Mesothelial cell of epicardium (in vitro differentiated cells): ENCODE measurements at regions not wholly inside any gene's neighbourhood (a gene's known extent, or its start where the extent isn't known, plus 50 kb on each side); places are given as distances from the start of the nearest gene placed in this dataset.
A peak's percentile ranks its signal among the peaks of the same experiment; 100 is the strongest.

Experiments
- DNase-seq, 2 experiments: peaks; one replicate each; pipeline ENCODE4 v3.0.0; 2021; ENCODE audit warnings: low spot score in 2 of 2; ENCODE audit not compliant: unreplicated experiment in 2 of 2
- H3K27ac Mint-ChIP-seq: 2 replicates; pipeline ENCODE4 v1.8.0; 2021; ENCODE audit warnings: mixed read lengths
- H3K27me3 Mint-ChIP-seq: 2 replicates; pipeline ENCODE4 v1.8.0; 2021; ENCODE audit warnings: low read depth, mixed read lengths
- H3K36me3 Mint-ChIP-seq: 2 replicates; pipeline ENCODE4 v1.8.0; 2021; ENCODE audit warnings: mixed read lengths
- H3K4me1 Mint-ChIP-seq: 2 replicates; pipeline ENCODE4 v1.8.0; 2021; ENCODE audit warnings: mixed read lengths
- H3K4me3 Mint-ChIP-seq: 2 replicates; pipeline ENCODE4 v1.8.0; 2021; ENCODE audit warnings: mild to moderate bottlenecking, moderate library complexity, mixed read lengths
- H3K9me3 Mint-ChIP-seq: 2 replicates; pipeline ENCODE4 v1.8.0; 2021; ENCODE audit warnings: mixed read lengths
- TF ChIP-seq, protein P1 (sequence below): fragments of 200-600 bp; sonication (generic); IDR thresholded peaks from one replicate; pipeline ENCODE4 v1.5.0; 2021; ENCODE audit warnings: antibody characterized with exemption; ENCODE audit not compliant: unreplicated experiment

DNA sequence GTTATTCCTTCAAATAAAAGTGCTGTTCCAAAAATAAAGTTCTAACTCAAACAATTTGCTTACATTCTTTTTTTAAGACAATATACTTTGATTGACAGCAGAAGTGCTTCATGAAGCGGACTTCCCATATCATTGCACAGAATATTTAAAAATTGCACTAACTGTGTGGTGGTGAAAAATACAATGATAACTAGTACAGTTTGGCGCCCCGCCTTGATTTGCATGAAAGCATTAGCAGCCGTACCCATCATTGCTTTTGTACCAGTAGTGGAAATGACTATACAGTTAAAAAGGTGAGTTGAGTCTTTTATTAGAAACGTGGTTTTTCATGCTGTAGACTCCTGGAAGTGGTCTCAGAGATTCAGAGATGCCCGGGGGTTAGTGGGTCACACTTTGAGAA, 69.5 kb upstream of the MAP3K1 start:
- Mint-ChIP-seq H3K9me3 (no peaks in the 10 kb centered on the region), H3K27ac (no peak overlapping the region), H3K4me1 (peaks cover 2% of the 10 kb centered on the region), H3K36me3 (no peaks in the 10 kb centered on the region), H3K27me3 (no peaks in the 10 kb centered on the region), H3K4me3 (no peak overlapping the region)
- no peak for DNase-seq
- TF ChIP-seq, protein P1, sequence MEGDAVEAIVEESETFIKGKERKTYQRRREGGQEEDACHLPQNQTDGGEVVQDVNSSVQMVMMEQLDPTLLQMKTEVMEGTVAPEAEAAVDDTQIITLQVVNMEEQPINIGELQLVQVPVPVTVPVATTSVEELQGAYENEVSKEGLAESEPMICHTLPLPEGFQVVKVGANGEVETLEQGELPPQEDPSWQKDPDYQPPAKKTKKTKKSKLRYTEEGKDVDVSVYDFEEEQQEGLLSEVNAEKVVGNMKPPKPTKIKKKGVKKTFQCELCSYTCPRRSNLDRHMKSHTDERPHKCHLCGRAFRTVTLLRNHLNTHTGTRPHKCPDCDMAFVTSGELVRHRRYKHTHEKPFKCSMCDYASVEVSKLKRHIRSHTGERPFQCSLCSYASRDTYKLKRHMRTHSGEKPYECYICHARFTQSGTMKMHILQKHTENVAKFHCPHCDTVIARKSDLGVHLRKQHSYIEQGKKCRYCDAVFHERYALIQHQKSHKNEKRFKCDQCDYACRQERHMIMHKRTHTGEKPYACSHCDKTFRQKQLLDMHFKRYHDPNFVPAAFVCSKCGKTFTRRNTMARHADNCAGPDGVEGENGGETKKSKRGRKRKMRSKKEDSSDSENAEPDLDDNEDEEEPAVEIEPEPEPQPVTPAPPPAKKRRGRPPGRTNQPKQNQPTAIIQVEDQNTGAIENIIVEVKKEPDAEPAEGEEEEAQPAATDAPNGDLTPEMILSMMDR = no peak

DNA sequence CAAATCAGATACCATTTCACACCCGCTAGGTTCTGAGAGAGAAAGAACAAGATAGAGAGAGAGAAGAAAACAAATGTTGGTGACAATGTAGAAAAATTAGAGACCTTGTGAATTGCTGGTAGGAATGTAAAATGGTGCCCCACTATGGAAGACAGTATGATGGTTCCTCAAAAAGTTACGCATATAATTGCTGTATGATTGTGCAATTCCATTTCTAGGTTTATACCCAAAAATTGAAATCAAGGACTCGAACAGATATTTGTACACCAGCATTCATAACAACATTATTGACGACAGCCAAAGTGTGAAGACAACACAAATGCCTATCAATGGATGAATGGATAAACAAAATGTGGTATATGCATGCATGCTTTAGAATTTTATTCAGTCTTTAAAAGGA, 74.5 kb upstream of the MAP3K1 start:
- H3K27me3 Mint-ChIP-seq = no peaks in the 10 kb centered on the region
- no peaks in the 10 kb centered on the region for H3K9me3 Mint-ChIP-seq
- H3K27ac Mint-ChIP-seq = no peak overlapping the region
- H3K4me3 Mint-ChIP-seq = no peak overlapping the region
- no peak for DNase-seq
- TF ChIP-seq, protein P1 = no peak
- peaks cover 34% of the 10 kb centered on the region for H3K4me1 Mint-ChIP-seq
- H3K36me3 Mint-ChIP-seq = no peaks in the 10 kb centered on the region

DNA sequence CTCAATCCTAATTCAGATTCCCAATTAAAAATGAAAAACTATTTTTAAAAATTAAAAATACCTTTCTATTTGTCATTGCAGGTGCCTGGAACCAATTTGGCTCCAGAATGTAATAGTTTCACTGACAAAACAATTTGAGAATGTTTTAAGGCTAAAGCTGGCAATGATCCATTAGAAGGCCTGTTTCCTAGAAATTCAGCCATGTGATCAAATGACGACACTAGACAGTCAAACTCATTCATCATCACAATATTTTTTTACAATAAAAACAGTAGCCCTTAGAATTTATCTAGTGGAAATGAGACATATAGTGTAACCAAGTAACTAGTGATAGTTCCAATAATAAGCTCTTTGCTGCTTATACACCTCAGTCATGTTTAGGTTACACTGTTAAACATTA, 75.4 kb upstream of the MAP3K1 start:
- Mint-ChIP-seq H3K9me3 (no peaks in the 10 kb centered on the region), H3K36me3 (no peaks in the 10 kb centered on the region), H3K27ac (peak overlapping the region; percentile 63), H3K4me1 (peaks cover 42% of the 10 kb centered on the region), H3K4me3 (no peak overlapping the region), H3K27me3 (no peaks in the 10 kb centered on the region)
- DNase-seq = no peak
- TF ChIP-seq, protein P1 = no peak

DNA sequence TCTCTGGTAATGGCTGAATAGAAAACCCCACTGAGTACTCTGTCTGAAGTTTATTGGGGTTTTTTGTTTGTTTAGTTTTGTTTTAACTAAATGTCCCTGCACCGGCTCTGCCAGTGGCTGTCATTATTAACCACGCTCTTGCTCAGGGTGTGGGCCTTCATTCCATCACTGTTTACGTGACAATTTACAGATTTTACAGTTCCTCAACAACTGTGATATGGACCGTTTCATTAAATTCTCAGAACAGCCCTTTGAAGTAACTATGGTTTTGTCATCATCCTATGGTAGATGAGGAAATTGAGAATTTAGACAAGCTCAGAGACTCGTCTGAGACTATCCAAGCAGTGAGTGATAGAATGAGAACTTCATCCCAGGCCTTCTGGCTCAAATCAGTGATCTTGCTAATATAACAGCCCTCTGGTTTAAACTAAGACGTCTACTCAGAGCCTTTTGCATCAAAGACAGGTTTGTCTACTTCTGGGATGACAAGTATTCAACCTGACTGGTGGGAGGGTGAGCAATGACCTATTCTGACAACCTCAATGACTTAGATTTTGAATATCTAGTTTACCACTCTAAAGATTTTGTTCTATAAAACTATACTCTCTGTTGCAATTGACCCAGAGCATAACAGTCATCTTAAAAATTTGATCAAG, 77.3 kb upstream of the MAP3K1 start:
- Mint-ChIP-seq H3K36me3 (no peaks in the 10 kb centered on the region), H3K4me3 (no peak overlapping the region), H3K9me3 (no peaks in the 10 kb centered on the region)

DNA sequence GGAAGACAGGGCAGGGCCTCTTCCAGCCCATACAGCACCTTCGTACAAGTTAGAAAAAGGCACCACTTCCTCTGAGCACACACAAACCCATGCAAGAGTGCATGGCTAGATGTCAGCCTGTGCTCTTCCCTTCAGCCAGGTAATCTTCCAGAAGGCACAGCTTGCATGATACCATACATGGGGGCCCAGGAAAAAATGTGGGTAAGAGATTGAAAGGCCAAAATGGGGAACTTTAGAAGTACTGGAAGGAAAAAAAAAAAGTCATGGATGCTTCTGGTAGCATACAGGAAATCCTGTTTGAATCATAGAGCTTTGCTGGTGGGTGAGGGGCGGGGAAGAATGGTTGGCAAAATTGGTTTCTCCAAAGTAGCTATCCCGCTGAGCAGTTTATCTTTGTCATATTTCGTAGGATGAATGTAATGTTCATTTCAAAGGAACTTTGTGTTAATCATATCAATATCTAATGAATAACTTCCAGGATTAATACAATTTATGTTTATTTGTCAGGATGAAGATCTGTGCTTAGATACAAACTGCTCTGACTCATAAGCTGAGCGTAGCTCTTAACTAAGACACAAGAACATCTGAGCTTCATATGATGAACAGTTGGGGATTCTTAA, 78.2 kb upstream of the MAP3K1 start:
- no peaks in the 10 kb centered on the region for H3K9me3 Mint-ChIP-seq
- no peaks in the 10 kb centered on the region for H3K27me3 Mint-ChIP-seq
- H3K36me3 Mint-ChIP-seq = no peaks in the 10 kb centered on the region
- TF ChIP-seq, protein P1 = no peak
- no peak for DNase-seq
- no peak overlapping the region for H3K4me3 Mint-ChIP-seq
- H3K4me1 Mint-ChIP-seq = peaks cover 56% of the 10 kb centered on the region
- H3K27ac Mint-ChIP-seq = peak overlapping the region; percentile 45

More for the DNA sequence above, 77.3 kb upstream of the MAP3K1 start:
- Mint-ChIP-seq H3K27me3 (no peaks in the 10 kb centered on the region), H3K27ac (no peak overlapping the region), H3K4me1 (peaks cover 56% of the 10 kb centered on the region)
- DNase-seq = no peak
- TF ChIP-seq, protein P1 = no peak
